ENCODE measurements at regions not wholly inside any gene's neighbourhood (a gene's known extent, or its start where the extent isn't known, plus 50 kb on each side); places are given as distances from the start of the nearest gene placed in this dataset.

GRCh38 chr12:30146561-30146960 lies 362.8 kb upstream of the TMTC1 start:
- Mint-ChIP-seq H3K4me1 (no peaks in the 10 kb centered on the region), H3K4me3 (no peak overlapping the region), H3K9me3 (ENCODE audit: low read depth) (peaks cover 3% of the 10 kb centered on the region), H3K27ac (no peak overlapping the region), H3K27me3 (no peaks in the 10 kb centered on the region), H3K36me3 (no peaks in the 10 kb centered on the region)
- ATAC-seq: no peak
- no peak for DNase-seq
- CTCF ChIA-PET: no interaction called here

- Mint-ChIP-seq H3K27me3 (no peaks in the 10 kb centered on the region), H3K4me3 (no peak overlapping the region), H3K36me3 (no peaks in the 10 kb centered on the region), H3K4me1 (no peaks in the 10 kb centered on the region), H3K9me3 (ENCODE audit: low read depth) (peaks cover 3% of the 10 kb centered on the region), H3K27ac (no peak overlapping the region)
- CTCF ChIA-PET: no interaction called here
- no peak for ATAC-seq
- DNase-seq: no peak
Observed at GRCh38 chr12:30145684-30146032, 361.9 kb upstream of the TMTC1 start.

- Mint-ChIP-seq H3K36me3 (no peaks in the 10 kb centered on the region), H3K4me3 (no peak overlapping the region), H3K27ac (no peak overlapping the region), H3K9me3 (ENCODE audit: low read depth) (peaks cover 3% of the 10 kb centered on the region), H3K4me1 (no peaks in the 10 kb centered on the region), H3K27me3 (no peaks in the 10 kb centered on the region)
- no peak for ATAC-seq
- CTCF ChIA-PET: no interaction called here
- DNase-seq: no peak
Observed at GRCh38 chr12:30144777-30145683, 361.3 kb upstream of the TMTC1 start.

- no peak overlapping the region for H3K27ac Mint-ChIP-seq
- no peak for ATAC-seq
- DNase-seq: no peak
Observed at GRCh38 chr12:30142301-30142700, 358.6 kb upstream of the TMTC1 start.

GRCh38 chr12:30138483-30138882 lies 354.7 kb upstream of the TMTC1 start:
- CTCF ChIA-PET: no interaction called here
- Mint-ChIP-seq H3K9me3 (ENCODE audit: low read depth) (no peaks in the 10 kb centered on the region), H3K4me1 (no peaks in the 10 kb centered on the region), H3K27ac (no peak overlapping the region), H3K36me3 (no peaks in the 10 kb centered on the region), H3K27me3 (no peaks in the 10 kb centered on the region), H3K4me3 (no peak overlapping the region)
- DNase-seq: no peak
- no peak for ATAC-seq

More at GRCh38 chr12:30142301-30142700, 358.6 kb upstream of the TMTC1 start:
- Mint-ChIP-seq H3K4me1 (no peaks in the 10 kb centered on the region), H3K36me3 (no peaks in the 10 kb centered on the region), H3K4me3 (no peak overlapping the region), H3K9me3 (ENCODE audit: low read depth) (no peaks in the 10 kb centered on the region), H3K27me3 (no peaks in the 10 kb centered on the region)
- CTCF ChIA-PET: no interaction called here

GRCh38 chr12:30136696-30137095 lies 353.0 kb upstream of the TMTC1 start:
- no peak overlapping the region for H3K27ac Mint-ChIP-seq
- no peaks in the 10 kb centered on the region for H3K27me3 Mint-ChIP-seq
- CTCF ChIA-PET: no interaction called here
- no peak for DNase-seq
- no peak overlapping the region for H3K4me3 Mint-ChIP-seq
- H3K4me1 Mint-ChIP-seq: no peaks in the 10 kb centered on the region
- no peaks in the 10 kb centered on the region for H3K36me3 Mint-ChIP-seq
- ATAC-seq: no peak
- no peaks in the 10 kb centered on the region for H3K9me3 Mint-ChIP-seq (ENCODE audit: low read depth)

GRCh38 chr12:30135776-30136175 lies 352.0 kb upstream of the TMTC1 start:
- no peaks in the 10 kb centered on the region for H3K27me3 Mint-ChIP-seq
- CTCF ChIA-PET: no interaction called here
- H3K9me3 Mint-ChIP-seq (ENCODE audit: low read depth): peaks cover 3% of the 10 kb centered on the region
- DNase-seq (no peak), ATAC-seq (no peak)
- no peak overlapping the region for H3K4me3 Mint-ChIP-seq
- H3K4me1 Mint-ChIP-seq: no peaks in the 10 kb centered on the region
- no peaks in the 10 kb centered on the region for H3K36me3 Mint-ChIP-seq
- H3K27ac Mint-ChIP-seq: no peak overlapping the region

GRCh38 chr12:30134229-30134628 lies 350.5 kb upstream of the TMTC1 start:
- DNase-seq (no peak), ATAC-seq (no peak)
- Mint-ChIP-seq H3K27me3 (no peaks in the 10 kb centered on the region), H3K4me1 (no peaks in the 10 kb centered on the region), H3K27ac (no peak overlapping the region), H3K9me3 (ENCODE audit: low read depth) (peaks cover 3% of the 10 kb centered on the region), H3K36me3 (no peaks in the 10 kb centered on the region), H3K4me3 (no peak overlapping the region)
- CTCF ChIA-PET: no interaction called here

- Mint-ChIP-seq H3K4me1 (no peaks in the 10 kb centered on the region), H3K27ac (no peak overlapping the region), H3K27me3 (no peaks in the 10 kb centered on the region), H3K36me3 (no peaks in the 10 kb centered on the region), H3K9me3 (ENCODE audit: low read depth) (peaks cover 8% of the 10 kb centered on the region), H3K4me3 (no peak overlapping the region)
- DNase-seq (no peak), ATAC-seq (no peak)
- CTCF ChIA-PET: no interaction called here
Observed at GRCh38 chr12:30126944-30127343, 343.2 kb upstream of the TMTC1 start.

- Mint-ChIP-seq H3K27ac (no peak overlapping the region), H3K27me3 (no peaks in the 10 kb centered on the region), H3K36me3 (no peaks in the 10 kb centered on the region), H3K4me1 (no peaks in the 10 kb centered on the region), H3K4me3 (no peak overlapping the region), H3K9me3 (ENCODE audit: low read depth) (peaks cover 6% of the 10 kb centered on the region)
- DNase-seq (no peak), ATAC-seq (no peak)
- CTCF ChIA-PET: no interaction called here
Observed at GRCh38 chr12:30120522-30120921, 336.8 kb upstream of the TMTC1 start.

GRCh38 chr12:30117483-30117882 lies 333.7 kb upstream of the TMTC1 start:
- no peak overlapping the region for H3K27ac Mint-ChIP-seq
- no peaks in the 10 kb centered on the region for H3K4me1 Mint-ChIP-seq
- DNase-seq: no peak
- CTCF ChIA-PET: no interaction called here
- no peak for ATAC-seq
- H3K36me3 Mint-ChIP-seq: no peaks in the 10 kb centered on the region
- H3K27me3 Mint-ChIP-seq: no peaks in the 10 kb centered on the region
- H3K9me3 Mint-ChIP-seq (ENCODE audit: low read depth): peaks cover 6% of the 10 kb centered on the region
- H3K4me3 Mint-ChIP-seq: no peak overlapping the region

- Mint-ChIP-seq H3K4me1 (no peaks in the 10 kb centered on the region), H3K36me3 (no peaks in the 10 kb centered on the region), H3K4me3 (no peak overlapping the region), H3K27me3 (no peaks in the 10 kb centered on the region), H3K9me3 (ENCODE audit: low read depth) (peaks cover 8% of the 10 kb centered on the region), H3K27ac (no peak overlapping the region)
- ATAC-seq (no peak), DNase-seq (no peak)
- CTCF ChIA-PET: no interaction called here
Observed at GRCh38 chr12:30111719-30112118, 328.0 kb upstream of the TMTC1 start.

GRCh38 chr12:30110958-30111586 lies 327.3 kb upstream of the TMTC1 start:
- H3K36me3 Mint-ChIP-seq: no peaks in the 10 kb centered on the region
- H3K9me3 Mint-ChIP-seq (ENCODE audit: low read depth): peaks cover 8% of the 10 kb centered on the region
- no peaks in the 10 kb centered on the region for H3K27me3 Mint-ChIP-seq
- DNase-seq (no peak), ATAC-seq (no peak)
- no peaks in the 10 kb centered on the region for H3K4me1 Mint-ChIP-seq
- no peak overlapping the region for H3K27ac Mint-ChIP-seq
- no peak overlapping the region for H3K4me3 Mint-ChIP-seq
- CTCF ChIA-PET: no interaction called here

GRCh38 chr12:30110498-30110897 lies 326.8 kb upstream of the TMTC1 start:
- H3K36me3 Mint-ChIP-seq: no peaks in the 10 kb centered on the region
- CTCF ChIA-PET: no interaction called here
- H3K9me3 Mint-ChIP-seq (ENCODE audit: low read depth): peaks cover 8% of the 10 kb centered on the region
- DNase-seq (no peak), ATAC-seq (no peak)
- H3K4me3 Mint-ChIP-seq: no peak overlapping the region
- H3K4me1 Mint-ChIP-seq: no peaks in the 10 kb centered on the region
- no peaks in the 10 kb centered on the region for H3K27me3 Mint-ChIP-seq
- no peak overlapping the region for H3K27ac Mint-ChIP-seq
